HCT116 (cell line): ENCODE measurements at regions not wholly inside any gene's neighbourhood (a gene's known extent, or its start where the extent isn't known, plus 50 kb on each side); places are given as distances from the start of the nearest gene placed in this dataset.

Experiments
- CTCF ChIP-seq, 3 experiments: fragments of 200-600 bp in 1 of 3; sonication (generic) in 1 of 3; IDR thresholded peaks in 2 of 3; conservative IDR thresholded peaks in 1 of 3; 2 replicates each; pipeline ENCODE4 v1.5.1; 2012 to 2017; ENCODE audit warnings: low read depth in 2 of 3, low read length in 2 of 3, antibody characterized with exemption in 1 of 3, borderline replicate concordance in 1 of 3, control low read depth in 1 of 3, mild to moderate bottlenecking in 1 of 3, mixed read lengths in 1 of 3, mixed run types in 1 of 3, moderate library complexity in 1 of 3; ENCODE audit not compliant: insufficient read depth in 1 of 3
- EZH2phosphoT487 ChIP-seq: fragments of 200-600 bp; IDR thresholded peaks from 2 replicates; pipeline ENCODE4 v1.6.1; 2018; ENCODE audit warnings: antibody characterized with exemption, borderline replicate concordance
- MAX ChIP-seq: IDR thresholded peaks from 2 replicates; pipeline ENCODE4 v1.6.1; 2012
- POLR2A ChIP-seq: IDR thresholded peaks from 2 replicates; pipeline ENCODE4 v1.7.0; 2011; ENCODE audit warnings: borderline replicate concordance; ENCODE audit not compliant: insufficient read depth, insufficient read length; ENCODE audit errors: extremely low read depth
- POLR2AphosphoS5 ChIP-seq: IDR thresholded peaks from 2 replicates; pipeline ENCODE4 v1.6.1; 2011; ENCODE audit warnings: mild to moderate bottlenecking, low read depth, low read length, moderate library complexity
- REST ChIP-seq: IDR thresholded peaks from 2 replicates; pipeline ENCODE4 v1.6.1; 2012; ENCODE audit warnings: low read depth
- SIN3A ChIP-seq: IDR thresholded peaks from 2 replicates; pipeline ENCODE4 v1.6.1; 2012; ENCODE audit warnings: low read depth
- ZBTB33 ChIP-seq: IDR thresholded peaks from 2 replicates; pipeline ENCODE4 v1.6.1; 2011; ENCODE audit warnings: mild to moderate bottlenecking, low read length, moderate library complexity; ENCODE audit not compliant: insufficient replicate concordance; ENCODE audit errors: extremely low read depth

GRCh38 chr5:56475689-56476486 lies 242.8 kb upstream of the ANKRD55 start:
- TF ChIP-seq CTCF (IDR thresholded peaks at IDR 0.05 in 2 of 3, conservative IDR thresholded peaks at IDR 0.05 in 1 of 3; ENCODE audit: borderline replicate concordance in 1 of 3, insufficient read depth in 1 of 3, low read depth in 2 of 3, low read length in 2 of 3): no peak
- no peak for TF ChIP-seq POLR2A
- no peak for TF ChIP-seq EZH2phosphoT487
- TF ChIP-seq SIN3A: no peak
- no peak for TF ChIP-seq MAX
- TF ChIP-seq ZBTB33: no peak
- no peak for TF ChIP-seq POLR2AphosphoS5
- no peak for TF ChIP-seq REST
